Mucosa of rectum (tissue), 2 donors: ENCODE measurements at regions not wholly inside any gene's neighbourhood (a gene's known extent, or its start where the extent isn't known, plus 50 kb on each side); places are given as distances from the start of the nearest gene placed in this dataset.

Source experiments
- H3K27ac ChIP-seq, 2 donors: one replicate each; pipeline ENCODE4 v1.7.0; 2013; ENCODE audit warnings: inconsistent platforms in 2 of 2, low read depth in 2 of 2, low read length in 2 of 2
- H3K27me3 ChIP-seq, 2 donors: one replicate each; pipeline ENCODE4 v1.7.0; 2013; ENCODE audit warnings: low read length in 2 of 2; ENCODE audit not compliant: control insufficient read depth in 2 of 2, insufficient read depth in 2 of 2
- H3K36me3 ChIP-seq, 2 donors: one replicate each; pipeline ENCODE4 v1.7.0; 2013; ENCODE audit warnings: low read length in 2 of 2; ENCODE audit not compliant: control insufficient read depth in 2 of 2, insufficient read depth in 2 of 2
- H3K4me1 ChIP-seq, 2 donors: one replicate each; pipeline ENCODE4 v1.7.0; 2013; ENCODE audit warnings: low read length in 2 of 2, mild to moderate bottlenecking in 1 of 2; ENCODE audit not compliant: control insufficient read depth in 2 of 2, insufficient read depth in 2 of 2
- H3K4me3 ChIP-seq, 2 donors: one replicate each; pipeline ENCODE4 v1.7.0; 2013; ENCODE audit warnings: low read length in 2 of 2
- H3K9ac ChIP-seq, 2 donors: one replicate each; pipeline ENCODE4 v1.7.0; 2013; ENCODE audit warnings: low read length in 2 of 2, low read depth in 1 of 2, mild to moderate bottlenecking in 1 of 2
- H3K9me3 ChIP-seq, 2 donors: one replicate each; pipeline ENCODE4 v1.7.0; 2013; ENCODE audit warnings: low read length in 2 of 2; ENCODE audit not compliant: control insufficient read depth in 2 of 2
- donor health status: healthy.
- donor health status: Normal muscosa, but diverticular disease.

DNA sequence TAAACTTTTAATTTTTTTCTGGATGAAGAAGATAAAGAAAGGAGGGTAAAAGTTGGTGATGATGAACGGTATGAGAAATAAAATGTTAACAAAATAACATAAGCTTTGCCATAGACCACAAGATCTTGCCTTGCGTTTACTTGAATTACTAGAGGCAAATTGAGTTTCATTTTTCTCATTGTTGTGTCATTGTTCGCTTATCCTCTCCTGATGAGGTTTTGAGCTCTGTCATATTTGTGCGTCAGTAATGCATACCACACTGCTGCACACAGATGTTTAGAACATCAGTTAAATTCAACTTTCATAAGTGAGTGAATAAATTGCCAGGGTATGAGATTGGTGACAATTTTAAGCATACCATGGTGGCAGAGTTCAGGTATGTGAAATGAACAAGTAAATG lies 843.6 kb downstream of the SUCLG1 start:
- H3K9ac ChIP-seq: no peak overlapping the region
- H3K4me3 ChIP-seq: no peak overlapping the region
- H3K36me3 ChIP-seq: no peaks in the 10 kb centered on the region
- no peaks in the 10 kb centered on the region for H3K9me3 ChIP-seq
- H3K27ac ChIP-seq: no peak overlapping the region
- H3K27me3 ChIP-seq: no peaks in the 10 kb centered on the region
- H3K4me1 ChIP-seq: no peaks in the 10 kb centered on the region

DNA sequence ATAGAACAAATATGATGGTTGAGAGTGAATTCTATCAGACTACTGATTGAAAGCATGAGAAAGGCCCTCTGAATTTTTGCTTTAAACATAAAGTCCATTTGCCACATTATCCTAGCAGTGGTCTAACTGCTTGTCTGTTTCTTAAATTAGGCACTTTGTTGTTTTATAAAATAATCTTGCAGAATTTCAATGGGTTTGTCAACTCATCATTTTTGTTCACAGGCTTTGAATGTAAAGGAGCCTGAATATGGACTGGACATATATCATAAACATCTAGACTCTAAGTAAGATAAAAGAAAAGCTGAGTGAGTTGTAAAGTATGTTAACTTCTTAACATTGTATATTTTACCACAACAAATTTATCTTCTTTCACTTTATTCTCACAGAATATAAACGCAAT lies 845.9 kb downstream of the SUCLG1 start:
- no peaks in the 10 kb centered on the region for H3K36me3 ChIP-seq
- no peak overlapping the region for H3K4me3 ChIP-seq
- H3K27ac ChIP-seq: no peak overlapping the region

DNA sequence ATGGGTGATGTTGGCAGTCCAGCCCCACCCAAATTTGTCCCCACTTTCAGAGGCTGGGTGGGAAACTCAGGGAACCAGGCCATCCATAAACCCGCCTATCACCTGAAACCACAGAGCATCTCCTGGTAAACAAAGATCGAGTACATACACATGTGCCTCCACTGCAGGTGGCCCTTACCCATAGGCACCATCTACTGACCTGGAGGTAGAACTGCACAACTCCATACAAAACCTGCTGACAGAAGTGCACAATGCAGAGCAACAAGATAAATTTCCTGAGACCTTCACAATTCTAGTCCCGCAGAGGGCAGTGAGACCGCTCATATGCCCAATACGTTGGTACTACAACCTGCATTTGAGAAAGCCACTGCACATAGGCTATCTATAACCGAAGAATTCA lies 856.3 kb downstream of the SUCLG1 start:
- H3K9ac ChIP-seq: no peak overlapping the region
- no peaks in the 10 kb centered on the region for H3K36me3 ChIP-seq
- no peak overlapping the region for H3K4me3 ChIP-seq
- no peak overlapping the region for H3K27ac ChIP-seq
- H3K27me3 ChIP-seq: no peaks in the 10 kb centered on the region
- no peaks in the 10 kb centered on the region for H3K4me1 ChIP-seq
- H3K9me3 ChIP-seq: no peaks in the 10 kb centered on the region

More for the DNA sequence above, 845.9 kb downstream of the SUCLG1 start:
- H3K27me3 ChIP-seq: no peaks in the 10 kb centered on the region
- no peaks in the 10 kb centered on the region for H3K4me1 ChIP-seq
- no peak overlapping the region for H3K9ac ChIP-seq
- H3K9me3 ChIP-seq: no peaks in the 10 kb centered on the region

DNA sequence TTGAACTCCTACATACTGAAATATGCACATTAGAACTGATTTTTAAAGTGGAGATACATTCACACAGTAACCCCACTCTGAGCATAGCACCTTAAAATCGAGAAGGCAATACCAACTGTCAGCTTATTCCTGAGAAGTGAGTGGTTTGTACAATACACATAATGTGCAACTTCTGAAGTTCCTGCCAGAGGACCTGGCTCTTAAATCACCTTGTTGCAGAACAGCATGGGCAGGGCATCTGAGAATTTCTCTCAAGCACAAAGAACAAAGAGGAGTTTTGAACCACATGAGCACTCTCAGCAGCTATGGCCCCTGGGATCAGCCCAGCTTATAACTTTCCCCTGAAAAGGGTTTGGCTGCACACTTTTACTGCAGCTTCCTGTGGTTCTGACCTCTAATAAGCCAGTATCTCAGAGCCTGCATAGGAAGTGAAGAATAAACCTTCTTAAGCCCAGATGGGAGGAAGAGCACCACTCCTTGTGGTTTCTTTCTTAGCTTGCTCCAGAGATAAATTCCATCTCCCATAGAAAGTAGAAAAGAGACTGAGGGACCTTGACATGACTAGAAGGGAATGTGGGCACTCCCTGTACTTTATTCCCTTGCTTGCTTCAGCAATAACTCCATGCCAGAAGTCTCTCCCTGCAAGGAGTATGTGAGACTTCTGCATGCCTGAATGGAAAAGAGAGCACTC lies 862.3 kb downstream of the SUCLG1 start:
- Histone ChIP-seq H3K9me3 (no peaks in the 10 kb centered on the region), H3K4me1 (no peaks in the 10 kb centered on the region), H3K36me3 (no peaks in the 10 kb centered on the region), H3K4me3 (no peak overlapping the region), H3K27me3 (no peaks in the 10 kb centered on the region), H3K27ac (no peak overlapping the region), H3K9ac (no peak overlapping the region)

DNA sequence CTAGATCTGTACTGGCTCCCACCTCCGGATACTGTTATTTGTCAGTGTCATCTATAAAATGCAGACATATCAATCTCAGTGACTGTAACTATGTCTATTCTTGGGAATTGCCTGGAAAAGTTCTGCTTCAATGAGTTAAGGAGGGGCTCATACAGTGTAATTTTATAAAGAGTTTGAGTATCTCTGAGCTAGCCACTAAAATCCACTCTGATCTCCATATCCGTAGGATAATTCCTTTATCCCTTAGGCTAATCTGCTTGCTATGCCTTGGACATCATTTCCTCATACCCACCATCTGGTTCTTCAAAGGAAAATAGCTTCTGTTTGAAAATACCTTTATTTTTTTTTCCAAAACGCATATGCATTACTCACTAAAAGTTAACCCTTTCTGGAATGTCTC lies 863.2 kb downstream of the SUCLG1 start:
- Histone ChIP-seq H3K27me3 (no peaks in the 10 kb centered on the region), H3K27ac (no peak overlapping the region), H3K4me1 (no peaks in the 10 kb centered on the region), H3K9me3 (no peaks in the 10 kb centered on the region), H3K9ac (no peak overlapping the region), H3K36me3 (no peaks in the 10 kb centered on the region), H3K4me3 (no peak overlapping the region)

DNA sequence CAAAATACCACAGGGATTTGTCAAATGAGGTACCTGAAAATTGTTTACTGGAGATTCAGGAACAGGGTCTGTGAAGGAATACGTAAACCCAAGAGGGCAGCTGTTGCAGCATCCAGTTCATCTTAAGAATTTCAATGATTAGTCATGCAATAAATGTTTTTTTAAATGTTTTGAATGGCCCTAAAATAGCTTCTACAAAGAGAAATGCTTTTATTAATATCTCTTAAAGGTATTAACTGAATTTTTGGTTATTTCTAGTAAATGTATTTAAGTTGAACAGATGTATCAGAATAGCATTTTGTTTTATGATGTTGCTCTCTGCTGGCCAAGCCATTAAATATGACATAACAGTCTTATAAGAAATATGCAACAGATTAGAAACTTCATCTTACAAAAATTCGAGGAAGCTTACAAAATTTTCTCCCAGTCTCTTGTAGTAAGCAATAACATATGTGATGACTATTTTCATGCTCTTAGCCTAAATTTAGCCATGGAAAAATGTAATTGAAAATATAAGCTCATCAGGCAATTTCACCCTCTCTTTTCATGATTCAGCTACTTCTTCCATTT lies 863.9 kb downstream of the SUCLG1 start:
- H3K4me3 ChIP-seq: no peak overlapping the region
- H3K36me3 ChIP-seq: no peaks in the 10 kb centered on the region
- no peaks in the 10 kb centered on the region for H3K9me3 ChIP-seq
- no peak overlapping the region for H3K27ac ChIP-seq
- H3K4me1 ChIP-seq: no peaks in the 10 kb centered on the region
- H3K27me3 ChIP-seq: no peaks in the 10 kb centered on the region
- no peak overlapping the region for H3K9ac ChIP-seq

GRCh38 chr2:83594241-83595120 lies 864.6 kb downstream of the SUCLG1 start:
- Histone ChIP-seq H3K4me1 (no peaks in the 10 kb centered on the region), H3K4me3 (no peak overlapping the region), H3K9ac (no peak overlapping the region), H3K9me3 (no peaks in the 10 kb centered on the region), H3K36me3 (no peaks in the 10 kb centered on the region), H3K27ac (no peak overlapping the region), H3K27me3 (no peaks in the 10 kb centered on the region)

- H3K9ac ChIP-seq: no peak overlapping the region
- no peaks in the 10 kb centered on the region for H3K9me3 ChIP-seq
- H3K27ac ChIP-seq: no peak overlapping the region
- no peak overlapping the region for H3K4me3 ChIP-seq
- H3K36me3 ChIP-seq: no peaks in the 10 kb centered on the region
- H3K4me1 ChIP-seq: no peaks in the 10 kb centered on the region
- no peaks in the 10 kb centered on the region for H3K27me3 ChIP-seq
Measured at GRCh38 chr2:83587309-83587708, 871.8 kb downstream of the SUCLG1 start.

DNA sequence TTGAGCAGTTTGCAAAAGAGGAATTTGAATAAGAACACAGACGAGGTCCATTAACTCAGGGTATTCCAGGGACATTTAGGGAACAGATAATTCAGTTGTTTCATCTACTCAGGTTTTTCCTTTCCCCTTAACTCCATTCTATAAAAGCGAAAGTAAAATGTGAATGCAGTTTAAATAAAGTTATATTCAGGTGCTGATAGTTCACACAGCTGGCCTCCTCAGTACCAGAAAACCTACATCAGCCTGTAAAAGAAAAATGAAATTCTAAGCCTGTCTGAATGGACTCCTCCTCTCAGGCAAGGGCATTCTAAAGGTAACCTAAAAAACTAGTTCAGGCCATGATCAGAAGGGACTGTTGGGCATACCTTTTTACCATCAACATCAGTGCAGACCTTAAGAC lies 873.8 kb downstream of the SUCLG1 start:
- Histone ChIP-seq H3K9me3 (no peaks in the 10 kb centered on the region), H3K36me3 (no peaks in the 10 kb centered on the region), H3K9ac (no peak overlapping the region), H3K4me3 (no peak overlapping the region), H3K27me3 (no peaks in the 10 kb centered on the region), H3K27ac (no peak overlapping the region), H3K4me1 (no peaks in the 10 kb centered on the region)

- no peaks in the 10 kb centered on the region for H3K27me3 ChIP-seq
- no peaks in the 10 kb centered on the region for H3K4me1 ChIP-seq
- no peaks in the 10 kb centered on the region for H3K9me3 ChIP-seq
- H3K9ac ChIP-seq: no peak overlapping the region
- H3K4me3 ChIP-seq: no peak overlapping the region
- no peaks in the 10 kb centered on the region for H3K36me3 ChIP-seq
- H3K27ac ChIP-seq: no peak overlapping the region
Measured at GRCh38 chr2:83584672-83585071, 874.4 kb downstream of the SUCLG1 start.
